ENCODE measurements at regions not wholly inside any gene's neighbourhood (a gene's known extent, or its start where the extent isn't known, plus 50 kb on each side); places are given as distances from the start of the nearest gene placed in this dataset.

DNA sequence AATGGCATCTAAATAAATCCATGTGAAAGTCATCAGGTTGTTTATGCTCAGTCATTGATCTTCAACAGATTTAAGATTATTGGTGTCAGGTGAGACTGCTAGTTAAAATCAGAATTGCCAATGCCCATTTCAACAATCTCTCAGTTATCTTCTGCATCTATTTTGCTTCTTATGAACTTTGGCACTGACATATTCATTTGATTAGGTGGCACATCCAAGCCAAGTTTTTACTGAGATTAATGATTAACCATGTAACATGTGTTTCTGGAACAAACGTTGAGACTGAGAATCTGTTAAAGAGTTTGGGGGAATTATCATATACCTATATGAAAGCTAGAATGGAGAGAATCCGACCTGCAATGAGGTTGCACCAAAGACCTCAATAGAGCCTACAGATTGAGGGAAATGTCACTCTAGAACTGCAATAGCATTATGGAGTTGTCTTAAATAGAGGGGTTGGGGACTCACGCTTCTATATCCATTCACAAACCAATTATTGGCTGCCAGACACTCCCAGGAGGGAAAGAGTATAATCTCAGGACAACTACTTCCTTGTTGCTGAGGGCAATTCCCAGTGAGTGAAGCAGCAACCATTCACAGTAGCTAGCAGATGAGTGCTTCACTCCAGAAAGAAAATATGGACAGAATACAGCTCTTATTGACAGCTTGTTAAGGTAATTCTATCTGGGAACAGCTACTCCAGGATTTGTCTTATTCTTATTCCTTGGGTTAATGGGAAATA is 891.3 kb downstream of the SQOR start:
- TF ChIP-seq, protein P1, sequence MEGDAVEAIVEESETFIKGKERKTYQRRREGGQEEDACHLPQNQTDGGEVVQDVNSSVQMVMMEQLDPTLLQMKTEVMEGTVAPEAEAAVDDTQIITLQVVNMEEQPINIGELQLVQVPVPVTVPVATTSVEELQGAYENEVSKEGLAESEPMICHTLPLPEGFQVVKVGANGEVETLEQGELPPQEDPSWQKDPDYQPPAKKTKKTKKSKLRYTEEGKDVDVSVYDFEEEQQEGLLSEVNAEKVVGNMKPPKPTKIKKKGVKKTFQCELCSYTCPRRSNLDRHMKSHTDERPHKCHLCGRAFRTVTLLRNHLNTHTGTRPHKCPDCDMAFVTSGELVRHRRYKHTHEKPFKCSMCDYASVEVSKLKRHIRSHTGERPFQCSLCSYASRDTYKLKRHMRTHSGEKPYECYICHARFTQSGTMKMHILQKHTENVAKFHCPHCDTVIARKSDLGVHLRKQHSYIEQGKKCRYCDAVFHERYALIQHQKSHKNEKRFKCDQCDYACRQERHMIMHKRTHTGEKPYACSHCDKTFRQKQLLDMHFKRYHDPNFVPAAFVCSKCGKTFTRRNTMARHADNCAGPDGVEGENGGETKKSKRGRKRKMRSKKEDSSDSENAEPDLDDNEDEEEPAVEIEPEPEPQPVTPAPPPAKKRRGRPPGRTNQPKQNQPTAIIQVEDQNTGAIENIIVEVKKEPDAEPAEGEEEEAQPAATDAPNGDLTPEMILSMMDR (conservative IDR thresholded peaks at IDR 0.05; ENCODE audit: low read depth, low read length), result no peak
- TF ChIP-seq USF2 (IDR thresholded peaks at IDR 0.05; ENCODE audit: low read depth, low read length) (no peak), CEBPB (IDR thresholded peaks at IDR 0.05; ENCODE audit: low read depth, low read length) (no peak), POLR2A (IDR thresholded peaks at IDR 0.05; ENCODE audit: low read depth, low read length) (no peak), RAD21 (IDR thresholded peaks at IDR 0.05; ENCODE audit: low read length) (no peak), SMC3 (IDR thresholded peaks at IDR 0.05; ENCODE audit: low read depth, low read length) (no peak), MAZ (IDR thresholded peaks at IDR 0.05; ENCODE audit: borderline replicate concordance, low read depth, low read length) (no peak), RFX5 (IDR thresholded peaks at IDR 0.05; ENCODE audit: low read depth, low read length) (no peak), BHLHE40 (IDR thresholded peaks at IDR 0.05; ENCODE audit: low read depth, low read length) (no peak), RCOR1 (IDR thresholded peaks at IDR 0.05; ENCODE audit: insufficient replicate concordance, low read length) (no peak)

All from IMR-90 (cell line).